ENCODE measurements at regions not wholly inside any gene's neighbourhood (a gene's known extent, or its start where the extent isn't known, plus 50 kb on each side); places are given as distances from the start of the nearest gene placed in this dataset.

DNA sequence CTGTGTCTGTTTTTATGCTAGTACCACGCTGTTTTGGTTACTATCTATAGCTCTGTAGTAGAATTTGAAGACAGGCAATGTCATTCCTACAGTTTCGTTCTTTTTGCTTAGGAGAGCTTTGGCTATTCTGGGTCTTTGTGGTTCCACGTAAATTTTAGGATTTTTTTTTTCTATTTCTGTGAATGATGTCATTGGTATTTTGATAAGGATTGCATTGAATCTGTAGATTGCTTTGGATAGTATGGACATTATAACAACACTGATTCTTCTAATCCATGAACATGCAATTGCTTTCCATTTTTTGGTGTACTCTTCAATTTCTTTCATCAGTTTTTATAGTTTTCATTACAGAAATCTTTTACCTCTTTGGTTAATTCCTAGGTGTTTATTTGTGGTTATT is 345.2 kb downstream of the TMEM121 start:
- H3K36me3 ChIP-seq (ENCODE audit: control insufficient read depth, insufficient read depth, low read length) = no peaks in the 10 kb centered on the region
- H3K4me1 ChIP-seq (ENCODE audit: control insufficient read depth, insufficient read depth, low read length, poor library complexity, severe bottlenecking) = no peaks in the 10 kb centered on the region
- no peak overlapping the region for H3K27ac ChIP-seq (ENCODE audit: insufficient read depth, low read length, poor library complexity, severe bottlenecking)

GRCh38 chr14:105873870-105874512 is 347.6 kb downstream of the TMEM121 start:
- peaks cover 4% of the 10 kb centered on the region for H3K27me3 ChIP-seq (replicated peaks; ENCODE audit: control insufficient read depth, insufficient read depth, low read length, poor library complexity, severe bottlenecking)
- H3K27ac ChIP-seq (ENCODE audit: insufficient read depth, low read length, poor library complexity, severe bottlenecking) = no peak overlapping the region
- no peak for DNase-seq
- no peaks in the 10 kb centered on the region for H3K9me3 ChIP-seq (ENCODE audit: control insufficient read depth, low read length)
- H3K4me1 ChIP-seq (ENCODE audit: control insufficient read depth, insufficient read depth, low read length, poor library complexity, severe bottlenecking) = no peaks in the 10 kb centered on the region
- no peak overlapping the region for H3K4me3 ChIP-seq (ENCODE audit: insufficient read depth, low read depth, low read length, poor library complexity, severe bottlenecking)
- H3K36me3 ChIP-seq (ENCODE audit: control insufficient read depth, insufficient read depth, low read length) = no peaks in the 10 kb centered on the region

More for the DNA sequence above, 345.2 kb downstream of the TMEM121 start:
- Histone ChIP-seq H3K9me3 (ENCODE audit: control insufficient read depth, low read length) (no peaks in the 10 kb centered on the region), H3K4me3 (ENCODE audit: insufficient read depth, low read depth, low read length, poor library complexity, severe bottlenecking) (no peak overlapping the region), H3K27me3 (replicated peaks; ENCODE audit: control insufficient read depth, insufficient read depth, low read length, poor library complexity, severe bottlenecking) (no peaks in the 10 kb centered on the region)
- DNase-seq = no peak

- Histone ChIP-seq H3K27ac (ENCODE audit: insufficient read depth, low read length, poor library complexity, severe bottlenecking) (no peak overlapping the region), H3K27me3 (replicated peaks; ENCODE audit: control insufficient read depth, insufficient read depth, low read length, poor library complexity, severe bottlenecking) (peaks cover 9% of the 10 kb centered on the region), H3K4me1 (ENCODE audit: control insufficient read depth, insufficient read depth, low read length, poor library complexity, severe bottlenecking) (no peaks in the 10 kb centered on the region), H3K4me3 (ENCODE audit: insufficient read depth, low read depth, low read length, poor library complexity, severe bottlenecking) (no peak overlapping the region), H3K9me3 (ENCODE audit: control insufficient read depth, low read length) (no peaks in the 10 kb centered on the region), H3K36me3 (ENCODE audit: control insufficient read depth, insufficient read depth, low read length) (no peaks in the 10 kb centered on the region)
- no peak for DNase-seq
Observed at GRCh38 chr14:105876158-105876557, 349.8 kb downstream of the TMEM121 start.

DNA sequence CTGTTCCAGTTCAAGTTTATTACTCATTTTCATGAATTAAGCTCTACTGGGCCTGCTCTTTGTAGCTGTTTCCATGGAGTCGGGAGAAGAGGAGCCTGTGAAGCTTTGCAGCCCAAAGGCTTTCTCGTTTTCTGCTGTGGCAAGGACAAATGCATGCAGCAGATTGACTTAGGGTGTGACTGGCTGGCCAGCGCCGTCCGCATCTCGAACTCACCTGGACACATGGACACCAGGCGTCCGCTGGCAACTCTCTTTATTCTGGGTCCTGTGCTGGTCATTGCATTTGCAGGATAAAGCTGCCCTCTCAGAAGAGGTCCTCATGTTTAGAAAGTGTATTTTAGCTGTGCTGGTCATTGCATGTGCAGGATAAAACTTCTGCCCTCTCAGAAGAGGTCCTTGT is 350.4 kb downstream of the TMEM121 start:
- Histone ChIP-seq H3K27ac (ENCODE audit: insufficient read depth, low read length, poor library complexity, severe bottlenecking) (no peak overlapping the region), H3K27me3 (replicated peaks; ENCODE audit: control insufficient read depth, insufficient read depth, low read length, poor library complexity, severe bottlenecking) (peaks cover 9% of the 10 kb centered on the region), H3K36me3 (ENCODE audit: control insufficient read depth, insufficient read depth, low read length) (no peaks in the 10 kb centered on the region), H3K4me3 (ENCODE audit: insufficient read depth, low read depth, low read length, poor library complexity, severe bottlenecking) (no peak overlapping the region), H3K4me1 (ENCODE audit: control insufficient read depth, insufficient read depth, low read length, poor library complexity, severe bottlenecking) (no peaks in the 10 kb centered on the region), H3K9me3 (ENCODE audit: control insufficient read depth, low read length) (no peaks in the 10 kb centered on the region)
- DNase-seq = no peak

- Histone ChIP-seq H3K27me3 (replicated peaks; ENCODE audit: control insufficient read depth, insufficient read depth, low read length, poor library complexity, severe bottlenecking) (peaks cover 9% of the 10 kb centered on the region), H3K4me1 (ENCODE audit: control insufficient read depth, insufficient read depth, low read length, poor library complexity, severe bottlenecking) (no peaks in the 10 kb centered on the region), H3K4me3 (ENCODE audit: insufficient read depth, low read depth, low read length, poor library complexity, severe bottlenecking) (no peak overlapping the region), H3K36me3 (ENCODE audit: control insufficient read depth, insufficient read depth, low read length) (no peaks in the 10 kb centered on the region), H3K9me3 (ENCODE audit: control insufficient read depth, low read length) (no peaks in the 10 kb centered on the region), H3K27ac (ENCODE audit: insufficient read depth, low read length, poor library complexity, severe bottlenecking) (no peak overlapping the region)
- no peak for DNase-seq
Observed at GRCh38 chr14:105877645-105878044, 351.3 kb downstream of the TMEM121 start.

GRCh38 chr14:105878125-105878524 is 351.7 kb downstream of the TMEM121 start:
- Histone ChIP-seq H3K4me1 (ENCODE audit: control insufficient read depth, insufficient read depth, low read length, poor library complexity, severe bottlenecking) (no peaks in the 10 kb centered on the region), H3K27ac (ENCODE audit: insufficient read depth, low read length, poor library complexity, severe bottlenecking) (no peak overlapping the region), H3K36me3 (ENCODE audit: control insufficient read depth, insufficient read depth, low read length) (no peaks in the 10 kb centered on the region), H3K9me3 (ENCODE audit: control insufficient read depth, low read length) (no peaks in the 10 kb centered on the region), H3K27me3 (replicated peaks; ENCODE audit: control insufficient read depth, insufficient read depth, low read length, poor library complexity, severe bottlenecking) (peaks cover 9% of the 10 kb centered on the region), H3K4me3 (ENCODE audit: insufficient read depth, low read depth, low read length, poor library complexity, severe bottlenecking) (no peak overlapping the region)
- DNase-seq = no peak

DNA sequence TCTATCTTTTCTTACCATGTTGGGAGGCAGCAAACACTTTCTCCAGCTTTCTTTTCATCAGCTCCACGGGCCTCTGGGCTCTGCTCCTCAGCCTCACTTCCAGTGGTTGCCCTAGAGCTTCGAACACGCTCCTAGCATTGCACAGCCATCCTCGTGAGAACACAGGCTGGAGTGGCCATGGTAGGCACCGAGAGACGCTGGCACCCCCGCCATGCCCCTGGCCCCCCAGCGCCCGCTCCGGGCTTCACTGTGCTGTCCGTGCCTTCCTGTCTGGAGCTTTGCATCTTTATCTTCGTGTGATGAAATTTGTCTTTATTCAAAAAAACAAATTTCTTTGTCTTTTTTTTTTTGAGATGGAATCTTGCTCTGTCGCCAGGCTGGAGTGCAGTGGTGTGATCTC is 352.2 kb downstream of the TMEM121 start:
- H3K36me3 ChIP-seq (ENCODE audit: control insufficient read depth, insufficient read depth, low read length) = no peaks in the 10 kb centered on the region
- peaks cover 9% of the 10 kb centered on the region for H3K27me3 ChIP-seq (replicated peaks; ENCODE audit: control insufficient read depth, insufficient read depth, low read length, poor library complexity, severe bottlenecking)
- H3K9me3 ChIP-seq (ENCODE audit: control insufficient read depth, low read length) = no peaks in the 10 kb centered on the region
- H3K4me1 ChIP-seq (ENCODE audit: control insufficient read depth, insufficient read depth, low read length, poor library complexity, severe bottlenecking) = no peaks in the 10 kb centered on the region
- no peak for DNase-seq
- H3K4me3 ChIP-seq (ENCODE audit: insufficient read depth, low read depth, low read length, poor library complexity, severe bottlenecking) = no peak overlapping the region
- H3K27ac ChIP-seq (ENCODE audit: insufficient read depth, low read length, poor library complexity, severe bottlenecking) = no peak overlapping the region

- no peak overlapping the region for H3K27ac ChIP-seq (ENCODE audit: insufficient read depth, low read length, poor library complexity, severe bottlenecking)
- DNase-seq = no peak
- H3K27me3 ChIP-seq (replicated peaks; ENCODE audit: control insufficient read depth, insufficient read depth, low read length, poor library complexity, severe bottlenecking) = peaks cover 9% of the 10 kb centered on the region
- H3K9me3 ChIP-seq (ENCODE audit: control insufficient read depth, low read length) = no peaks in the 10 kb centered on the region
- no peak overlapping the region for H3K4me3 ChIP-seq (ENCODE audit: insufficient read depth, low read depth, low read length, poor library complexity, severe bottlenecking)
- no peaks in the 10 kb centered on the region for H3K36me3 ChIP-seq (ENCODE audit: control insufficient read depth, insufficient read depth, low read length)
- no peaks in the 10 kb centered on the region for H3K4me1 ChIP-seq (ENCODE audit: control insufficient read depth, insufficient read depth, low read length, poor library complexity, severe bottlenecking)
Observed at GRCh38 chr14:105879503-105879866, 353.1 kb downstream of the TMEM121 start.

DNA sequence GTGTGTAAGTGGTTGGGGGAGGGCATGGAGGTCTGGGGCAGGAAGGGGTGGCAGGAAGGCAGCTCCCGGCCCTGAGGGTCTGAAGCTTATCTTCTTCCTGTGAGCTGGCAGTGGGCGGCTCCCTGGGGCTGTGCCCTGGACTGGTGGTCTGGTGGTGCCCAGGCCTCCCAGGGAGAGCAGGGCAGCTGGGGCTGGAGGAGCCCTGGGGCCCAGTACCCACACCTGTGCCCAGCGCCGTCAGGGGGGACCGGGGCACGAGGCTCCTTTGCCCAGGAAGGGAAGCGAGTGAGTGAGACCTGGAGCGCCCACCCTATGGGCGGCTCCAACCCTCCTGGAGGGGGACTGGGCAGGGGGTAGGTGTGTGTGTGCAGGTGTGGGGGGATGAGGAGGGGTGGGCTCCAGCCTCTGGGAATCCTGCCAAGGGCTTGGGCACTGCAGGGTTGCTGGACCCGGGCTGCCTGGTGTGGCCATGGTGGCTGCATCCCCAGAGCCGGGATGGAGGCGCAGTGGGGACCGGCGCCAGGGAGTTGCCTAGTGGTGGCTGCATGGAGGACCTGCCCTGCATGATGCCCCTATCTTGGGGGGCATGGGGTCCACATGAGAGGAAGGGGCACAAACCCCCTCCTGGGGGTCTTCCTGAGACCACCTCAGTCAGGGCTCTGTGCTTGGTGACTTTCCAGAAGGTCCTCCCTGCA is 353.6 kb downstream of the TMEM121 start:
- Histone ChIP-seq H3K27ac (ENCODE audit: insufficient read depth, low read length, poor library complexity, severe bottlenecking) (no peak overlapping the region), H3K4me1 (ENCODE audit: control insufficient read depth, insufficient read depth, low read length, poor library complexity, severe bottlenecking) (no peaks in the 10 kb centered on the region), H3K27me3 (replicated peaks; ENCODE audit: control insufficient read depth, insufficient read depth, low read length, poor library complexity, severe bottlenecking) (peaks cover 9% of the 10 kb centered on the region), H3K36me3 (ENCODE audit: control insufficient read depth, insufficient read depth, low read length) (no peaks in the 10 kb centered on the region), H3K4me3 (ENCODE audit: insufficient read depth, low read depth, low read length, poor library complexity, severe bottlenecking) (no peak overlapping the region), H3K9me3 (ENCODE audit: control insufficient read depth, low read length) (no peaks in the 10 kb centered on the region)
- no peak for DNase-seq

- DNase-seq = no peak
Observed at GRCh38 chr14:105880616-105881015, 354.2 kb downstream of the TMEM121 start.

More at GRCh38 chr14:105880616-105881015, 354.2 kb downstream of the TMEM121 start:
- Histone ChIP-seq H3K4me1 (ENCODE audit: control insufficient read depth, insufficient read depth, low read length, poor library complexity, severe bottlenecking) (no peaks in the 10 kb centered on the region), H3K27ac (ENCODE audit: insufficient read depth, low read length, poor library complexity, severe bottlenecking) (no peak overlapping the region), H3K27me3 (replicated peaks; ENCODE audit: control insufficient read depth, insufficient read depth, low read length, poor library complexity, severe bottlenecking) (peaks cover 9% of the 10 kb centered on the region), H3K4me3 (ENCODE audit: insufficient read depth, low read depth, low read length, poor library complexity, severe bottlenecking) (no peak overlapping the region), H3K9me3 (ENCODE audit: control insufficient read depth, low read length) (no peaks in the 10 kb centered on the region), H3K36me3 (ENCODE audit: control insufficient read depth, insufficient read depth, low read length) (no peaks in the 10 kb centered on the region)

All from effector memory CD4-positive, alpha-beta T cell (primary cell).